ENCODE measurements at regions not wholly inside any gene's neighbourhood (a gene's known extent, or its start where the extent isn't known, plus 50 kb on each side); places are given as distances from the start of the nearest gene placed in this dataset.

- TF ChIP-seq CTCF (IDR thresholded peaks at IDR 0.05) (no peak), POLR2AphosphoS5 (IDR thresholded peaks at IDR 0.05) (no peak), POLR2A (IDR thresholded peaks at IDR 0.05) (no peak)
Measured at GRCh38 chr4:125705681-125706080, 390.9 kb downstream of the FAT4 start.

Data from suprapubic skin (tissue), 4 donors.